Thyroid gland (tissue), 4 donors: ENCODE measurements at regions not wholly inside any gene's neighbourhood (a gene's known extent, or its start where the extent isn't known, plus 50 kb on each side); places are given as distances from the start of the nearest gene placed in this dataset.

Experiments
- DNase-seq, 2 donors: peaks; one replicate each; pipeline ENCODE4 v3.0.0-alpha.2; 2019
- H3K27ac ChIP-seq, 3 donors: fragments of 200-600 bp; sonication (generic); 1 replicate in 2 of 3; 2 replicates in 1 of 3; pipeline ENCODE4 v1.5.1; 2016 to 2019; ENCODE audit warnings: mild to moderate bottlenecking in 1 of 3, moderate library complexity in 1 of 3
- H3K27me3 ChIP-seq: fragments of 200-600 bp; sonication (generic); one replicate; pipeline ENCODE4 v1.5.1; 2019
- H3K36me3 ChIP-seq, 2 donors: fragments of 200-600 bp; sonication (generic); one replicate each; pipeline ENCODE4 v1.5.1; 2016 to 2019
- H3K4me1 ChIP-seq, 2 donors: fragments of 200-600 bp; sonication (generic); one replicate each; pipeline ENCODE4 v1.5.1; 2017 to 2019
- H3K4me3 ChIP-seq, 3 donors: fragments of 200-600 bp; sonication (generic); replicated peaks in 1 of 3; 1 replicate in 2 of 3; 2 replicates in 1 of 3; pipeline ENCODE4 v1.5.1; 2016; ENCODE audit warnings: mild to moderate bottlenecking in 1 of 3
- H3K9me3 ChIP-seq: fragments of 200-600 bp; sonication (generic); one replicate; pipeline ENCODE4 v1.5.1; 2017
- POLR2A ChIP-seq, 2 donors: fragments of 450-650 bp; IDR thresholded peaks; one replicate each; pipeline ENCODE4 v1.6.1; 2017; ENCODE audit warnings: antibody characterized with exemption in 2 of 2, mild to moderate bottlenecking in 2 of 2, moderate library complexity in 1 of 2
- WGBS, 2 donors: methylation state at CpG; one replicate each; pipeline ENCODE4 v1.1.5; 2017; 5-methylcytosine and 5-hydroxymethylcytosine counted together
- intact Hi-C: fragments of 100-400 bp; cut with DNase I; formaldehyde crosslinking; loops from one replicate; pipeline ENCODE4 v1.15.1; 2023
- TF ChIP-seq, protein P1 (sequence below), 6 experiments: fragments of 200-600 bp in 3 of 6; fragments of 450-650 bp in 3 of 6; sonication (generic) in 3 of 6; IDR thresholded peaks; one replicate each; pipeline ENCODE4 v1.5.1; 2016 to 2019; ENCODE audit warnings: antibody characterized with exemption in 6 of 6, mild to moderate bottlenecking in 2 of 6, inconsistent platforms in 1 of 6, moderate library complexity in 1 of 6

GRCh38 chr4:132016703-132017350, 1132.3 kb upstream of the PCDH10 start:
- Histone ChIP-seq H3K9me3 (no peaks in the 10 kb centered on the region), H3K27ac (no peak overlapping the region), H3K4me1 (no peaks in the 10 kb centered on the region), H3K27me3 (no peaks in the 10 kb centered on the region), H3K4me3 (no peak overlapping the region), H3K36me3 (no peaks in the 10 kb centered on the region)
- intact Hi-C loops = no loop called here
- 91 to 95% methylated on average over 2 of the region's 2 CpGs for WGBS, 2 donors
- DNase-seq = no peak
- TF ChIP-seq, protein P1, sequence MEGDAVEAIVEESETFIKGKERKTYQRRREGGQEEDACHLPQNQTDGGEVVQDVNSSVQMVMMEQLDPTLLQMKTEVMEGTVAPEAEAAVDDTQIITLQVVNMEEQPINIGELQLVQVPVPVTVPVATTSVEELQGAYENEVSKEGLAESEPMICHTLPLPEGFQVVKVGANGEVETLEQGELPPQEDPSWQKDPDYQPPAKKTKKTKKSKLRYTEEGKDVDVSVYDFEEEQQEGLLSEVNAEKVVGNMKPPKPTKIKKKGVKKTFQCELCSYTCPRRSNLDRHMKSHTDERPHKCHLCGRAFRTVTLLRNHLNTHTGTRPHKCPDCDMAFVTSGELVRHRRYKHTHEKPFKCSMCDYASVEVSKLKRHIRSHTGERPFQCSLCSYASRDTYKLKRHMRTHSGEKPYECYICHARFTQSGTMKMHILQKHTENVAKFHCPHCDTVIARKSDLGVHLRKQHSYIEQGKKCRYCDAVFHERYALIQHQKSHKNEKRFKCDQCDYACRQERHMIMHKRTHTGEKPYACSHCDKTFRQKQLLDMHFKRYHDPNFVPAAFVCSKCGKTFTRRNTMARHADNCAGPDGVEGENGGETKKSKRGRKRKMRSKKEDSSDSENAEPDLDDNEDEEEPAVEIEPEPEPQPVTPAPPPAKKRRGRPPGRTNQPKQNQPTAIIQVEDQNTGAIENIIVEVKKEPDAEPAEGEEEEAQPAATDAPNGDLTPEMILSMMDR (IDR thresholded peaks at IDR 0.05) = no peak
- no peak for TF ChIP-seq POLR2A (IDR thresholded peaks at IDR 0.05)

DNA sequence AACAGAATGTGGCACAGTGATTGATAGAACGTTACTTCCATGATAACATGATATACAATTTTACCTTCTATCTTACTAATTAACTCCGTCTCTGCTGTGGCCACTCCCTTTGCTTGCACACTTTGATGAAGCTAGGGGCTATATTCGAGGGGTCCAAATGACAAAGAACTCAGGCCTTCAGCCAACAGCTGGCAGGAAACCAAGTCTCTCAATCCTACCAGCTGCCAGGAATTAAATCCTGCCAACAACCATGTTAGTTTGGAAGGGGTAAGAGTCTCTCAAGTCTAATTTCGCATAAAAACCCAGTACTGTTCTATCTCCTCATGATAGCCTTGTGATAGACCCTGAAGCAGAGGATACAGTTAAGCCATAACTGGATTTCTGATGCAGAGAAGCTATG, 1122.9 kb upstream of the PCDH10 start:
- Histone ChIP-seq H3K4me3 (no peak overlapping the region), H3K4me1 (no peaks in the 10 kb centered on the region), H3K36me3 (no peaks in the 10 kb centered on the region), H3K27me3 (no peaks in the 10 kb centered on the region), H3K9me3 (no peaks in the 10 kb centered on the region), H3K27ac (no peak overlapping the region)
- TF ChIP-seq, protein P1 (IDR thresholded peaks at IDR 0.05) = no peak
- no peak for TF ChIP-seq POLR2A (IDR thresholded peaks at IDR 0.05)
- DNase-seq = no peak
- intact Hi-C loops = no loop called here
- 46 to 50% methylated on average over 4 of the region's 4 CpGs for WGBS, 2 donors

- Histone ChIP-seq H3K27me3 (no peaks in the 10 kb centered on the region), H3K27ac (no peak overlapping the region), H3K9me3 (no peaks in the 10 kb centered on the region), H3K4me3 (no peak overlapping the region), H3K36me3 (no peaks in the 10 kb centered on the region), H3K4me1 (no peaks in the 10 kb centered on the region)
- intact Hi-C loops = no loop called here
- no peak for DNase-seq
- TF ChIP-seq, protein P1 (IDR thresholded peaks at IDR 0.05) = no peak
- TF ChIP-seq POLR2A (IDR thresholded peaks at IDR 0.05) = no peak
- 80 to 83% methylated on average over 4 of the region's 4 CpGs for WGBS, 2 donors
Observed at GRCh38 chr4:132026816-132027215, 1122.3 kb upstream of the PCDH10 start.

DNA sequence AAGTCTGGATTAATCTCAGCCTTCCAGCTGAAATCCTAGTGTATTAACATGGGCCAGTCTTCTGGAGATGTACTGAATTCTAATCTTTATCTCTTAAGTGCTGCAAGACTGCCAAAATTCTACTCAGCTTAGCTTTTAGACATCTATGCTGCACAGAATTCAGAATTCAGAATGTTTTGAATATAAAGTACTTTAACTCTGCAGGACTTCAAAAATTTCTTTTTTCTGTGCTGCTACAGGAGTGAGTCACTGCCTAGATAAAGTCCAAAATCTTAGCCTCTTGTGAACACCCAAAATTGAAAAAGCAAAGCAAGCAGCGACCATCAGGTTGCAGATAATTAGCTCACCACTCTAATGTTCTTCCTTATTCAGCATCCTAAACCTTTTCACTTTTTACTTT, 1092.6 kb upstream of the PCDH10 start:
- no peak overlapping the region for H3K27ac ChIP-seq
- WGBS, 2 donors = 80 to 87% methylated on average over 1 of the region's 1 CpG
- intact Hi-C loops = no loop called here
- no peak overlapping the region for H3K4me3 ChIP-seq
- no peaks in the 10 kb centered on the region for H3K9me3 ChIP-seq
- DNase-seq = no peak
- no peak for TF ChIP-seq POLR2A (IDR thresholded peaks at IDR 0.05)
- TF ChIP-seq, protein P1 (IDR thresholded peaks at IDR 0.05) = no peak
- H3K36me3 ChIP-seq = no peaks in the 10 kb centered on the region
- no peaks in the 10 kb centered on the region for H3K4me1 ChIP-seq
- no peaks in the 10 kb centered on the region for H3K27me3 ChIP-seq

- 92 to 94% methylated on average over 1 of the region's 1 CpG for WGBS, 2 donors
- Histone ChIP-seq H3K27me3 (no peaks in the 10 kb centered on the region), H3K4me3 (no peak overlapping the region), H3K9me3 (no peaks in the 10 kb centered on the region), H3K27ac (no peak overlapping the region), H3K4me1 (no peaks in the 10 kb centered on the region), H3K36me3 (no peaks in the 10 kb centered on the region)
- no peak for DNase-seq
- intact Hi-C loops = no loop called here
- TF ChIP-seq, protein P1 (IDR thresholded peaks at IDR 0.05) = no peak
- TF ChIP-seq POLR2A (IDR thresholded peaks at IDR 0.05) = no peak
Observed at GRCh38 chr4:132059227-132059626, 1089.9 kb upstream of the PCDH10 start.
